ENCODE measurements at regions not wholly inside any gene's neighbourhood (a gene's known extent, or its start where the extent isn't known, plus 50 kb on each side); places are given as distances from the start of the nearest gene placed in this dataset.

DNA sequence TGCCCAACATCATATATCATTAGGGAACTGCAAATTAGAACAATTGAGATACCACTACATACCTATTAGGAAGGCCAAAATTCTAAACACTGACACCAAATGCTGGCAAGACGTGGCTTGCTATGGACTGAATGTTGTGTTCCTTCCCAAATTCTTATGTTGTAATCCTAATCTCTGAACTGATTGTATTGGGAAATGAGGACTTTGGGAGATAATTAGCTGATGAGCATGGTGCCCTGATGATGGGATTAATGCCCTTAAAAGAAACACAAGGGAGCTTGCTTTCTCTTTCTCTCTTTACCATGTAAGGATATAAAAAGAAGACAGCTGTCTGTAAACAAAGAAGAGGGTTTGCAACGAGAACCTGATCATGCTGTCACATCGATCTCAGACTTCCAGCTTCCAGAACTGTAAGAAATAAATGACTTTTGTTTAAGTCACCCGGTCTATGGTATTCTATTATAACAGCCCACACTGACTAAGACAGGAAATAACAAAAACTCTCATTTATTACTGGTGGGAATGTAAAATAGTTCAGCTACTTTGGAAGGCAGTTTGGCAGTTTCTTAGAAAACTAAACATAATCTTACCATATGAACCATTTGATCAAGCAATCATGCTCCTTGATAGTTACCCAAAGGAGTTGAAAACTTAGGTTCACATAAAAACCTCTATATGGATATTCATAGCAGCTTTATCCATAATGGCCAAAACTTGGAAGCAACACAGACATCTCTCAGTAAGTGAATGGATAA, 458.3 kb upstream of the CBLB start:
- Mint-ChIP-seq H3K36me3 (no peaks in the 10 kb centered on the region), H3K9me3 (peaks cover 19% of the 10 kb centered on the region), H3K4me1 (peaks cover 19% of the 10 kb centered on the region), H3K27me3 (no peaks in the 10 kb centered on the region), H3K4me3 (no peak overlapping the region), H3K27ac (no peak overlapping the region)
- no peak for ATAC-seq

DNA sequence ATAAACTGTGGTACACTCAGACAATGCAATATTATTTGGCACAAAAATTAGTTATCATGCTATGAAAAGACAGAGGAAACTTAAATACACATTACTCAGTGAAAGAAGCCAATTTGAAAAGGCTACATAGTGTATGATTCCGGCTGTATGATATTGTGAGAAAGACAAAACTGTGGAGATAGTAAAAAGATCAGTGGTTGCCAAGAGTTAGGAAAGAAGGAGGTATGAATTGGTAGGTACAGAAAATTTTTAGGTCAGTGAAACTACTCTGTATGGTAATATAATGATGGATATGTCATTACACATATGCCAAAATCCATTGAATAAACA, 458.8 kb upstream of the CBLB start:
- Mint-ChIP-seq H3K27me3 (no peaks in the 10 kb centered on the region), H3K4me1 (peaks cover 23% of the 10 kb centered on the region), H3K4me3 (no peak overlapping the region), H3K36me3 (no peaks in the 10 kb centered on the region), H3K27ac (no peak overlapping the region), H3K9me3 (peaks cover 13% of the 10 kb centered on the region)
- no peak for ATAC-seq

DNA sequence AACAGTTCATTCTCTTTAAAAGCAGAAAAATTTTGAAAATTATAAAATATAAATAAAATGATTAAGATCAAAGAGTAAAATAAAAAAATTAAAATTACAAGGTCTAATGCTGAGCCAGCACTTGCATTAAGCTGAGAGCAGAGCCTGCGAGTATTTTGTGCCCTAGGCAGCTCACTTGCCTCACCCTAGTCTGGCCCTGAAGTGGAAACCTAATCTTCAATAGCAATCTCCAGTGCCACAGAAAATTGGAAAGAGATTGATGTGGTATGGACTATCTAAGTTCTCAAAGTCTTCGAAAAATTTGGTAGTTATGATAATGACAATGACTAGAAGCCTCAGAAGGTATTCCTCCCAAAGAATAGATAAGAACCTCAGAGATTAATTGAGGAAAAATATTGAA, 459.4 kb upstream of the CBLB start:
- no peak for ATAC-seq
- H3K36me3 Mint-ChIP-seq = no peaks in the 10 kb centered on the region
- H3K27ac Mint-ChIP-seq = no peak overlapping the region
- H3K9me3 Mint-ChIP-seq = peaks cover 11% of the 10 kb centered on the region
- no peaks in the 10 kb centered on the region for H3K27me3 Mint-ChIP-seq
- no peak overlapping the region for H3K4me3 Mint-ChIP-seq
- peaks cover 29% of the 10 kb centered on the region for H3K4me1 Mint-ChIP-seq

DNA sequence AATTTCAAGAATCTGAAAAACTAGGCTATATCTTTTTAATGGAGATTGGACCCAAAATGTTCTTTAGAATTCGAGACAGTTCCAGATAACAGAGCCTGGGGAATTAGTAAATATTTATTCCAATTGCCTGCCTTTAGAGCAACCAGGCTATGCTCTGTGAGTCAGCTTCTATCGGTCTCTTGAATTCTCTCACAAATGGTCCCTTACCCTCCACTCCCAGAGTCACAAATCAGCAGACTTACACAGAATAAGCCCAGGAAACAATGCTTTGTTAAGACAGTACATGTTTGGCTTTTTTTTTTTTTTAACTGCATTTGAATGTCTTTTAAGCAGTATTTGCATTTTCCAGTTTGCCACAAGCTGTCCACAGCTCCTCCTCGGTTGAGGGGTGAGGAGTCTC, 460.7 kb upstream of the CBLB start:
- Mint-ChIP-seq H3K36me3 (no peaks in the 10 kb centered on the region), H3K4me1 (peaks cover 42% of the 10 kb centered on the region), H3K9me3 (peaks cover 5% of the 10 kb centered on the region), H3K27ac (peak overlapping the region; percentile 14), H3K27me3 (no peaks in the 10 kb centered on the region), H3K4me3 (no peak overlapping the region)
- ATAC-seq = no peak

DNA sequence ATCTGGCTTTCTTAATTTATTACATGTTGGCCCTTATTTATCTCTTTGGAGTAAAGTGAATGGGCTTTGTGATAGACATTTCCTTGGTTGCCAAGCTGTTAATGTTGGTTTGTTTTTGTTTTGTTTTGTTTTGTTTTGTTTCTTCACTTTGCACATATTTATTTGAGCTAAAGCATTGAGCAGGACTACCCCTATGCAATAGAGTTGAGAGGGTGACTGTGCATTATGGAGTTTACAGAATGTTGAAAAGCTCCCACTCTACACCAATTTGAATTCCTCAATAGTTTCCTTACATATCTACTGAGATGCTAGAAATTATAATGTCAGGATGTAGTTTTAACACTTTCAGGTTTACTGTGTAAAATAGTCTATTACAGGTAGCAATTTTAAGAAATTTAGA, 462.8 kb upstream of the CBLB start:
- H3K36me3 Mint-ChIP-seq = no peaks in the 10 kb centered on the region
- H3K9me3 Mint-ChIP-seq = no peaks in the 10 kb centered on the region
- no peak overlapping the region for H3K27ac Mint-ChIP-seq
- H3K4me3 Mint-ChIP-seq = no peak overlapping the region
- no peak for ATAC-seq
- peaks cover 55% of the 10 kb centered on the region for H3K4me1 Mint-ChIP-seq
- no peaks in the 10 kb centered on the region for H3K27me3 Mint-ChIP-seq

DNA sequence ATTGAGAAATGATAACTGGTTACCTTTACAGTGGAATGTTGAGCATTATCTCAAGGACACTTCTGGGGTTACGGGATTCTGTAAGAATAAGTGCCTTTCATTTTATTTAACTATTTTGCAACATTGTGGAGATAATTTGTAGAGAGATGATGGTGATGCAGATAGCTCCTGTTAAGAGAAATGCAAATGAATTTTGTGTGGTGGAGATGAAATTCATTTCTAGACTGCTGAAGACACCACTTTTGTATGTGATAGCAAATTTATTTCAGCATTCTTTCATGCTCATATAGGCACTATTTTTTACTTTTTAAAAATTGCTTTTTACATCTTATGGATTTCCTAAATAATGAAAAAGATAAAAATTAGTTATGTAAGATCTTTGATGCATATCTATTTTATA, 463.3 kb upstream of the CBLB start:
- H3K36me3 Mint-ChIP-seq = no peaks in the 10 kb centered on the region
- peaks cover 56% of the 10 kb centered on the region for H3K4me1 Mint-ChIP-seq
- H3K4me3 Mint-ChIP-seq = no peak overlapping the region
- ATAC-seq = no peak
- no peaks in the 10 kb centered on the region for H3K9me3 Mint-ChIP-seq
- no peak overlapping the region for H3K27ac Mint-ChIP-seq
- H3K27me3 Mint-ChIP-seq = no peaks in the 10 kb centered on the region

DNA sequence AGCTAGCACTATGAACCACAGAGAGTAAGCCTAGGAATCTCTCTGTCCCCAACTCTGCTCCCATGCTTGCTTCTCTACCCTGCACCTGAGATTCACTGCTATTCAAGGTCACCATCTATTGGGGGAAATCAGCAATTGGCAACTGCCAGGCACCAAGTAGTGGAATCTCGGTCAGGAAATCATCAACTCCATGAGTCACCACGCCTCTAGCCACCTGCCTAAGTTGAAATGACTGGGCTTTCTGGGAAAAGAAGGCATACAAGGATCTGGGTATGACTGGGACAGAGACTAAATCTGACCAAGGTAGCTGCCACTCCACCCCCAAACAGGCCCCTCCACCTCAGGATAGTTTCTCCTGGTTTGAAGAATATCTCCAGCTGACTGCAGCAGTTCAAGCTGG, 464.1 kb upstream of the CBLB start:
- no peak overlapping the region for H3K4me3 Mint-ChIP-seq
- ATAC-seq = peak; percentile 40
- H3K4me1 Mint-ChIP-seq = peaks cover 56% of the 10 kb centered on the region
- no peaks in the 10 kb centered on the region for H3K36me3 Mint-ChIP-seq
- H3K27me3 Mint-ChIP-seq = no peaks in the 10 kb centered on the region
- no peak overlapping the region for H3K27ac Mint-ChIP-seq
- H3K9me3 Mint-ChIP-seq = no peaks in the 10 kb centered on the region

DNA sequence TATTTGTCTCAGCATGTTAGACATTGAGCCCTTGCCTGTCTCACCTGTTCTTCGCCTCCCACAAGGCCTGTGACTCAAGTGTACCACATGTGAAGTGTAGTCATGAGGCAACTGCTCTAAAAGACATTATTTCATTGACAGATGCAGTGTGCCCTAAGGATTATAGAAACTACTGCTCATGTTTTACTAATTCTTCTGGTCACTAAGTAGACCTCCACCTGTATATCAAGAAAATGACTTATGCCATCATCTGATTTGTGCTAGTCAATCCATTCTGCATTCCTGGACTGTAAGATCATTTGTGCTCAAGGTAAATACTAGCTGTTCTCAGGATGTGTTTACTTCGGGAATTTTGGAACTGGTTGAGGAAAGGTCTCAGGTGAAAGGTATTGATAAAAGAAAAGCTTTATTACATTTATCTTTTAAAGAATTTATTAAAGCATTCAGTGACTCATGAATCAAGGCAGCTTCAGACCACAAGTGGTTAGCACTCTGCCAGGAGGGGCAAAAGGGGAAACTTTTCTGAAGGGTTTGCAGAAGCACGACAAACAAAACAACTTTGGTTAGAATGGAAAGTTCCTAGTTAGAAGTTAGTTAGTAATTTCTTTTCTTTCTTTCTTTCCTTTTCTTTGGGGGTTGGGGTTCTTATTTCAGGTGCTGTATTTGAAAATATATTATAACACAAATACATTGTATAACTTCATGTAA, 465.3 kb upstream of the CBLB start:
- Mint-ChIP-seq H3K27ac (peak overlapping the region; percentile 63), H3K4me3 (peak overlapping the region; percentile 14), H3K9me3 (no peaks in the 10 kb centered on the region), H3K27me3 (no peaks in the 10 kb centered on the region), H3K4me1 (peaks cover 56% of the 10 kb centered on the region), H3K36me3 (no peaks in the 10 kb centered on the region)
- peak; percentile 74 for ATAC-seq

DNA sequence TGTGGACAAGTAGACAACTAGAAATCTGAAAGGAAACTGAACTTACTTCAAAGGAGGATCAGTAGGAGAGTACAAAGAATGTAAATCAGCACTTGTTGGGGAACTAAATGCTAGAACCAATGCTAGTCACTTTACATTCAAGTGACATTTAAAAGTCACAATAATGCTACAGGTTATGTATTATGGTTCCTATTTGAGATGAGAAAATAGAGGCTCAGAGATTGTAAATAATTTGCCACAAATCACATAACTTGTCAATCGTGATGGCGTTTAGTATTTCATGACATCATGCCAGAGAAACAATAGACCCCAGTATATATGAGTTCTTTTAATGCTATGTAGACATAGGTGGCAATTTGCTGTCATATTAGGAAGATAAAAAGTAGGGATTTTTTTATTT, 467.8 kb upstream of the CBLB start:
- Mint-ChIP-seq H3K9me3 (no peaks in the 10 kb centered on the region), H3K4me1 (peaks cover 42% of the 10 kb centered on the region), H3K4me3 (no peak overlapping the region), H3K27me3 (no peaks in the 10 kb centered on the region), H3K36me3 (no peaks in the 10 kb centered on the region), H3K27ac (no peak overlapping the region)
- ATAC-seq = no peak

DNA sequence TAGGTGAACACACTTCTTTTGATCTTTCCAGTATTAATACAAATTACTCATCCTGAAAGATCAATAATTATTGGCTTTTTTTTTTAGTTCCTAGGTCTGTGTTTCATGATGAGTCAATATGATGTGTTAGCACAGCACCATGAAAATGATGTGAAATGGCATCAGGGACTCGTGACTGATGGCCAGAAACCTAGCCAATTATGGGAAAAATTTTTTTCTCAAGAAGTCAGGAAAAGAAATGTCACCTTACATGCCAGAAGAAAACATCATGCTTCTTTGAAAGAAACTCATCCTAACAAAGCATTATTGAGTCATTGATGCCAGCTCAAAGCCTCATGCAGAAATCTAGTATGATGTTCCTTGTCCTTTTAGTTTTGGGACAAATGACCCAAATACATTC, 468.3 kb upstream of the CBLB start:
- Mint-ChIP-seq H3K9me3 (no peaks in the 10 kb centered on the region), H3K27me3 (no peaks in the 10 kb centered on the region), H3K4me3 (no peak overlapping the region), H3K36me3 (no peaks in the 10 kb centered on the region), H3K4me1 (peaks cover 37% of the 10 kb centered on the region), H3K27ac (no peak overlapping the region)
- no peak for ATAC-seq

DNA sequence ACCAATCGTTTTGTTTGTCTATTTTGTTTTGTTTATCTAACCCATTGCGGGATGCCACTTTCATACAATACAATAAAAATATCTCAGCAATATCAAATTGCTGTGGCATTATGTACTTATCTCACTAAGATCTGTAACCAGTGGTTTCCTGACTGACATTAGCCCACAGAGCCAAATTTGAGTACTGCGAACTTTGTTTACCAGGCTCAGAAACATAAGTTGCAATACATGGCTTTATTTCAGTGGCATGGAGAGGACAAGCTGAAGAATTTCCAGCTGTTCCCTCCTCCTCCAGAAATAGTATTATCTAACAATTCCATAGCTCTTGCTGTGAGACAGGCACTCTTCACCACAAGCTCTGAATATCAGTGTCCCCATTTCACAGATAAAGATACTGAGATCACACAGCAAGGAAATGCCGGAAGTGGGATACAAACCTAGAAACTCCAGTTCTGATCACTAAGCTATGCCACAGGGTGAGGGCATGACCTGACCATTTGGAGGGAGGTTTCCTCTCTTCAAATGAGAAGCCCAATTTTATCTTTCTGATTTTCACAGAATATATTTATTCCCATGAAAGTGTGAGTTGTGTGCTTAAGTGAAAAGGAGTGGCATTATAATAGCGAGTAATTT, 469.9 kb upstream of the CBLB start:
- Mint-ChIP-seq H3K9me3 (no peaks in the 10 kb centered on the region), H3K4me3 (no peak overlapping the region), H3K4me1 (peaks cover 22% of the 10 kb centered on the region), H3K36me3 (no peaks in the 10 kb centered on the region), H3K27ac (no peak overlapping the region), H3K27me3 (no peaks in the 10 kb centered on the region)
- ATAC-seq = no peak

DNA sequence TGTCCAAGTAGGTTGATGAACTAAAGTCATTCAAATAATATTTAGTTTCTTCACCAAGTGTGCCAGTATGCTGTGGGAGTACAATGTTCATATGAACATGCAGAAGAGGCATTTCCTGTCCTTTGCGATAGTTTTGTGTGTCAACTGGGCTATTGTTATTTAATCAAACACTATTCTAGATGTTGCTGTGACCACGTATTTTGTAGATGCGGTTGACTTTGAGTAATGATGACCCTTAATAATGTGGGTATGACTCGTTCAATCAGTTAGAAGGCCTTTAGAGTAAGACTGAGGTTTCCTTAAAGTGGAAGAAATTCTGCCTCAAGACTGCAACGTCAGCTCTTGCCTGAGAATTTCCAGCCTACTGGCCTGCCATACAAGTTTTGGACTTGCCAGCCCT, 470.7 kb upstream of the CBLB start:
- no peaks in the 10 kb centered on the region for H3K9me3 Mint-ChIP-seq
- no peak overlapping the region for H3K4me3 Mint-ChIP-seq
- no peaks in the 10 kb centered on the region for H3K36me3 Mint-ChIP-seq
- ATAC-seq = no peak
- H3K4me1 Mint-ChIP-seq = peaks cover 14% of the 10 kb centered on the region
- H3K27me3 Mint-ChIP-seq = no peaks in the 10 kb centered on the region
- no peak overlapping the region for H3K27ac Mint-ChIP-seq

DNA sequence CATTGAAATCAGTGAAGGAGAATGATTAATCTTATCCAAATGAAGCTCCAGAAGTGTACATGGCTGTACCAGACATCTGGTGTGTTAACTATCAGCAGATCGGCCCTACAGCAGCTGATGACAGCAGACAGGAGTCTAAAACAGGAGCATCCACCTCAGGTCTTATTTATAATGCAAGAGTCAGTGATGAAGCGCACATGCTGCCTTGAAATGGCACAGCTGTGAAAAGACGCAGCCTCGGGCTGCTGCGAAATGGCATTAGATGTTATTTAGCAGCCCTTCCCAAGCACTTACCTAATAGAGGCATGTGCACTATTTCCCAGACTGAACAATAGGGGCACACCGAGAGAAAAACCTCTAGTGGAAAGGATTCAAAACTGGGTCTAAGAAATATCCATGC, 472.3 kb upstream of the CBLB start:
- no peaks in the 10 kb centered on the region for H3K36me3 Mint-ChIP-seq
- H3K27me3 Mint-ChIP-seq = no peaks in the 10 kb centered on the region
- peaks cover 10% of the 10 kb centered on the region for H3K4me1 Mint-ChIP-seq
- H3K27ac Mint-ChIP-seq = no peak overlapping the region
- H3K4me3 Mint-ChIP-seq = no peak overlapping the region
- H3K9me3 Mint-ChIP-seq = no peaks in the 10 kb centered on the region
- no peak for ATAC-seq

DNA sequence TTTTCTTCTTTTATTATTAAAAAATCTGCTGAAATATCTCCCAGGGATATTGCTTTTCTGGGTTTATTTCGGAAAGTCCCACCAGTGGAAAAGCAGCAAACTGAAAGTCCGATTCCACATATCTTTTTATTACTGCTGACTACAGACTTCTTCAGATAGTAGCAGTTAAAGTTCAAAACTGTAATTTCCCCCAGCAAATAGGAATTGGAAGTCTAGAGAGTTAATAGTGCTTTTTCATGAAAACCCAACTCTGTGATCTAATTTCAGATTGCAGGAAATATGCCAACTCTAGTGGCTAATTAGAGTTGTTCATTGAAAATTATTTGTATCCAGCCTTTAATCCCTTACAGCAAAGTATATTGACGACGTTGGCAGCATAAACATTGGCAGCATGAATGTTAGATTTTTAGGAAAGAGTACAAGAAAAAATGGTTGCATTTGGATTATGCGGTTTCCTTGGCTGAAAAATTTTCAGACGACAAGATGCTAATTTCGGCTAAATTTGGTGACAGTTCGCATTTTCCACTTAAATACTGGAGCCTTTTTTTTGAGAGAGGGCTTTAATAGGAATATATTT, 472.9 kb upstream of the CBLB start:
- no peak overlapping the region for H3K27ac Mint-ChIP-seq
- no peak for ATAC-seq
- H3K9me3 Mint-ChIP-seq = no peaks in the 10 kb centered on the region
- no peaks in the 10 kb centered on the region for H3K27me3 Mint-ChIP-seq
- H3K4me1 Mint-ChIP-seq = peaks cover 9% of the 10 kb centered on the region
- no peak overlapping the region for H3K4me3 Mint-ChIP-seq
- no peaks in the 10 kb centered on the region for H3K36me3 Mint-ChIP-seq

DNA sequence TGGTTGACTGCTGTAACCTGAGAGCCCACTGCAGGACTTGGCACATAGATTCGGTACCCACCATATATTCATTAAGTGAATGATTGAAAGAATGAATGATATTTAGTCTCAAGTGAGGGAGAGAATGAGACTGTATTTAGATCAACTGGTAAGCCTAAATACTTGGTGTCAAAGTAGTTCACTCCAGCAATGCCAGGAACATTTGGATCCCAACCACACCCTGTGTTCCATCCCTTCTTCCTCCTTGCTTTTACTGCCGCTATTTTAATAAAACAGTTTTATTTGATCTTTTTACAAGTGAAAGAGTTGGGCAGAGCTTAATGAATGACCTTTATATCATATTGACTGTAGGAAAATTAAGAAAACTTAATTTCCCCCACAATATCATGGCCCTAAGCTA, 473.6 kb upstream of the CBLB start:
- Mint-ChIP-seq H3K27me3 (no peaks in the 10 kb centered on the region), H3K36me3 (no peaks in the 10 kb centered on the region), H3K4me1 (peaks cover 9% of the 10 kb centered on the region), H3K27ac (no peak overlapping the region), H3K4me3 (no peak overlapping the region), H3K9me3 (no peaks in the 10 kb centered on the region)
- no peak for ATAC-seq

DNA sequence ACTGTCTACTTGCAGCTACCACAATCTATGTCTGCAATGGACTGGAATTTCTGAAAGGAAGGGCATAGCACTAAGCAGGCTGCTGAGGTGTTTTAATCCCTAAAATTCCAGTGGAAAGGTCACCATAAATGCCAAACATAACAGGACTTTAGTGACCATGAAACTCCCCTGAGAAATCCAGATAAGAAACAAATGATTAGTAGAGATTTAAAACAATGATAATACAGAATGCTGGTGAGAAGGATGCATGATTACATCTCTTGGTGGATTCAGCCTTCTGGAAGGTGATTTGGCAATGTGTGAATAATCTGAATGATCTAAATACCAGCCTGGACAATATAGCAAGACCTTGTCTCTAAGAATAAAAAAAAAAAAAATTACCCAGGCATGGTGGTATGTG, 475.0 kb upstream of the CBLB start:
- H3K4me3 Mint-ChIP-seq = no peak overlapping the region
- ATAC-seq = no peak
- H3K9me3 Mint-ChIP-seq = no peaks in the 10 kb centered on the region
- no peak overlapping the region for H3K27ac Mint-ChIP-seq
- peaks cover 9% of the 10 kb centered on the region for H3K4me1 Mint-ChIP-seq
- no peaks in the 10 kb centered on the region for H3K36me3 Mint-ChIP-seq
- no peaks in the 10 kb centered on the region for H3K27me3 Mint-ChIP-seq
